ENCODE measurements at regions not wholly inside any gene's neighbourhood (a gene's known extent, or its start where the extent isn't known, plus 50 kb on each side); places are given as distances from the start of the nearest gene placed in this dataset.

GRCh38 chr5:74112372-74113195, 486.6 kb downstream of the ARHGEF28 start:
- TF ChIP-seq CTCF (conservative IDR thresholded peaks at IDR 0.05; ENCODE audit: low read depth, low read length) = no peak
- TF ChIP-seq EZH2phosphoT487 (IDR thresholded peaks at IDR 0.05; ENCODE audit: borderline replicate concordance, low read length) = no peak
